GM23338 (cell line): ENCODE measurements at regions not wholly inside any gene's neighbourhood (a gene's known extent, or its start where the extent isn't known, plus 50 kb on each side); places are given as distances from the start of the nearest gene placed in this dataset.

Source experiments
- ATAC-seq: fragments of 200-7000 bp; cut with Tn5 transposase; 3 replicates; pipeline ENCODE4 v1.9.1; 2020
- DNase-seq: peaks from one replicate; pipeline ENCODE4 v3.0.0-alpha.2; 2015; ENCODE audit warnings: low spot score
- H2AFZ ChIP-seq: fragments of 200-600 bp; sonication (generic); 2 replicates; pipeline ENCODE4 v1.8.0; 2016; ENCODE audit warnings: antibody characterized with exemption, mild to moderate bottlenecking, moderate library complexity
- H3F3A ChIP-seq: fragments of 200-600 bp; sonication (generic); replicated peaks from 2 replicates; pipeline ENCODE4 v1.8.0; 2017; ENCODE audit warnings: antibody characterized with exemption, mixed run types, low read depth
- H3K27ac ChIP-seq: fragments of 200-600 bp; sonication (generic); 2 replicates; pipeline ENCODE4 v1.6.1; 2016; ENCODE audit warnings: low read depth
- H3K27me3 ChIP-seq: fragments of 200-600 bp; sonication (generic); 2 replicates; pipeline ENCODE4 v1.8.0; 2016; ENCODE audit warnings: mild to moderate bottlenecking, mixed run types, moderate library complexity; ENCODE audit not compliant: insufficient read depth
- H3K36me3 ChIP-seq: fragments of 200-600 bp; sonication (generic); 2 replicates; pipeline ENCODE4 v1.8.0; 2016; ENCODE audit warnings: mild to moderate bottlenecking; ENCODE audit not compliant: insufficient read depth
- H3K4me1 ChIP-seq: fragments of 200-600 bp; sonication (generic); 2 replicates; pipeline ENCODE4 v1.8.0; 2016; ENCODE audit warnings: mild to moderate bottlenecking, moderate library complexity; ENCODE audit not compliant: insufficient read depth
- H3K4me2 ChIP-seq: fragments of 200-600 bp; sonication (generic); 2 replicates; pipeline ENCODE4 v1.7.1; 2017; ENCODE audit warnings: mixed run types
- H3K4me3 ChIP-seq: fragments of 200-600 bp; sonication (generic); 2 replicates; pipeline ENCODE4 v1.6.1; 2016; ENCODE audit warnings: mixed run types
- H3K79me2 ChIP-seq: fragments of 200-600 bp; sonication (generic); replicated peaks from 2 replicates; pipeline ENCODE4 v1.8.0; 2017; ENCODE audit warnings: mild to moderate bottlenecking; ENCODE audit not compliant: insufficient read depth
- H3K9me2 ChIP-seq: fragments of 200-600 bp; sonication (generic); 2 replicates; pipeline ENCODE4 v1.8.0; 2017; ENCODE audit not compliant: insufficient read depth
- H4K20me1 ChIP-seq: fragments of 200-600 bp; sonication (generic); replicated peaks from 2 replicates; pipeline ENCODE4 v1.8.0; 2017; ENCODE audit warnings: mild to moderate bottlenecking; ENCODE audit not compliant: insufficient read depth
- H3K27ac Mint-ChIP-seq: 2 replicates; pipeline ENCODE4 v1.8.0; 2020; ENCODE audit warnings: inconsistent platforms, mild to moderate bottlenecking, moderate library complexity, mixed read lengths
- H3K27me3 Mint-ChIP-seq: 3 replicates; pipeline ENCODE4 v1.8.0; 2022; ENCODE audit warnings: low read depth, mild to moderate bottlenecking, moderate library complexity, mixed read lengths, inconsistent platforms; ENCODE audit not compliant: insufficient read depth, poor library complexity
- H3K36me3 Mint-ChIP-seq: 3 replicates; pipeline ENCODE4 v1.8.0; 2021; ENCODE audit warnings: low read depth, mild to moderate bottlenecking, inconsistent platforms, moderate library complexity, mixed read lengths
- H3K4me1 Mint-ChIP-seq: 3 replicates; pipeline ENCODE4 v1.8.0; 2020; ENCODE audit warnings: mild to moderate bottlenecking, inconsistent platforms, mixed read lengths
- H3K4me3 Mint-ChIP-seq: 3 replicates; pipeline ENCODE4 v1.8.0; 2021; ENCODE audit warnings: moderate library complexity, mild to moderate bottlenecking, inconsistent platforms, mixed read lengths
- H3K9me3 Mint-ChIP-seq: 3 replicates; pipeline ENCODE4 v1.8.0; 2020; ENCODE audit warnings: moderate library complexity, mild to moderate bottlenecking, inconsistent platforms, mixed read lengths
- CTCF ChIP-seq, 2 experiments: fragments of 200-600 bp in 1 of 2; sonication (generic) in 1 of 2; conservative IDR thresholded peaks; 2 replicates each; pipeline versions ENCODE4 v1.5.1 to v1.6.1; 2016 to 2017; ENCODE audit warnings: antibody characterized with exemption in 2 of 2, low read depth in 2 of 2, mild to moderate bottlenecking in 2 of 2, moderate library complexity in 1 of 2
- ETS1 ChIP-seq: IDR thresholded peaks from 2 replicates; pipeline ENCODE4 v1.6.1; 2016; ENCODE audit warnings: antibody characterized with exemption
- EZH2phosphoT487 ChIP-seq: fragments of 200-600 bp; sonication (generic); IDR thresholded peaks from one replicate; pipeline ENCODE4 v1.8.1; 2018; ENCODE audit warnings: antibody characterized with exemption; ENCODE audit not compliant: unreplicated experiment
- JUNB ChIP-seq: IDR thresholded peaks from one replicate; pipeline ENCODE4 v1.6.1; 2016; ENCODE audit warnings: antibody characterized with exemption; ENCODE audit not compliant: unreplicated experiment
- REST ChIP-seq: IDR thresholded peaks from one replicate; pipeline ENCODE4 v1.6.1; 2018; ENCODE audit warnings: antibody characterized with exemption; ENCODE audit not compliant: unreplicated experiment
- STAT1 ChIP-seq: IDR thresholded peaks from one replicate; pipeline ENCODE4 v1.6.1; 2016; ENCODE audit warnings: antibody characterized with exemption; ENCODE audit not compliant: unreplicated experiment
- ZNF114 ChIP-seq: fragments of 250-450 bp; sonication (Bioruptor Pico); IDR thresholded peaks from 2 replicates; pipeline ENCODE4 v1.5.0; 2020; ENCODE audit warnings: mild to moderate bottlenecking, moderate library complexity
- ZNF331 ChIP-seq: fragments of 250-450 bp; sonication (Bioruptor Pico); IDR thresholded peaks from 2 replicates; pipeline ENCODE4 v1.5.0; 2020; ENCODE audit warnings: low read depth, mild to moderate bottlenecking, moderate library complexity
- ZNF462 ChIP-seq: fragments of 250-450 bp; sonication (Bioruptor Pico); IDR thresholded peaks from 2 replicates; pipeline ENCODE4 v1.5.0; 2020; ENCODE audit warnings: mild to moderate bottlenecking, moderate library complexity

- Mint-ChIP-seq H3K36me3 (no peaks in the 10 kb centered on the region), H3K27me3 (no peaks in the 10 kb centered on the region), H3K27ac (no peak overlapping the region), H3K9me3 (peaks cover 10% of the 10 kb centered on the region; the same call in 2 of the 3 replicates), H3K4me3 (no peak overlapping the region), H3K4me1 (no peaks in the 10 kb centered on the region)
- Histone ChIP-seq H3K4me2 (no peak overlapping the region), H3K9me2 (no peaks in the 10 kb centered on the region), H3K27me3 (no peaks in the 10 kb centered on the region), H3K4me1 (no peaks in the 10 kb centered on the region), H4K20me1 (no peaks in the 10 kb centered on the region), H3F3A (no peaks in the 10 kb centered on the region), H2AFZ (no peak overlapping the region), H3K27ac (no peak overlapping the region), H3K36me3 (no peaks in the 10 kb centered on the region), H3K79me2 (no peaks in the 10 kb centered on the region), H3K4me3 (no peak overlapping the region)
- no peak for TF ChIP-seq JUNB
- TF ChIP-seq STAT1, result no peak
- no peak for TF ChIP-seq CTCF (conservative IDR thresholded peaks at IDR 0.05; ENCODE audit: low read depth in 2 of 2)
- TF ChIP-seq REST, result no peak
- TF ChIP-seq EZH2phosphoT487, result no peak
- TF ChIP-seq ZNF331, result no peak
- TF ChIP-seq ZNF462 (CRISPR knock-in tag), result no peak
- no peak for TF ChIP-seq ETS1
- TF ChIP-seq ZNF114 (CRISPR knock-in tag), result no peak
- no peak for ATAC-seq
- no peak for DNase-seq
These were observed 126.0 kb upstream of the KCNG1 start for GRCh38 chr20:51148941-51149340.
